ENCODE measurements at regions not wholly inside any gene's neighbourhood (a gene's known extent, or its start where the extent isn't known, plus 50 kb on each side); places are given as distances from the start of the nearest gene placed in this dataset.
A peak's percentile ranks its signal among the peaks of the same experiment; 100 is the strongest.

DNA sequence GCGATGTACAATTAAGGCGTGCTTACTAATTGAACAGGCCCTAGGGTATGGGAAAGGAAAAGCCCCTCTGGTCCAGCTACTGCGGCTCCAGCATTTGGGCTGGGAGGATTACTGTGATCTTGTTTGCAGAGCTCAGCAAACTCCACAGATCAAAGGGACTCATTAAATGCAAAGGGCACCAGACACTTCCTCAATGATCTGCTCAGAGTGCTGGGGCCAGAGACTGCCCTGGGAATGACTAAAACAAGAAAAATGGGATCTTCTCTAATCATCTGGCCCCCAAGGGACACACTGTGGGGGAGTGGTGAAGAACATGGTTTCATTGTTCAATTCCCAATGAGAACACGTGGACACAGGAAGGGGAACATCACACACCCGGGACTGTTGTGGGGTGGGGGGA, 85.0 kb downstream of the MARCHF4 start:
- Histone ChIP-seq H3K4me3 (ENCODE audit: control insufficient read depth in 1 of 7, extremely low read depth in 1 of 7, insufficient read depth in 4 of 7, low read depth in 2 of 7, low read length in 6 of 7) (no peak overlapping the region), H3K9me3 (ENCODE audit: control extremely low read depth in 1 of 5, control insufficient read depth in 4 of 5, insufficient read depth in 2 of 5, low read depth in 1 of 5, low read length in 4 of 5) (no peaks in the 10 kb centered on the region), H3K27me3 (replicated peaks in 2 of 5; ENCODE audit: control insufficient read depth in 4 of 5, insufficient read depth in 5 of 5, low read length in 4 of 5) (no peaks in the 10 kb centered on the region), H3K4me1 (ENCODE audit: control extremely low read depth in 1 of 4, control insufficient read depth in 4 of 4, insufficient read depth in 4 of 4, low read length in 3 of 4) (peaks cover 2 to 25% (median 17%) of the 10 kb centered on the region in 4 experiments), H3K27ac (ENCODE audit: insufficient read depth in 1 of 2, low read depth in 1 of 2, low read length in 2 of 2, poor library complexity in 1 of 2, severe bottlenecking in 2 of 2) (no peak overlapping the region), H3K36me3 (ENCODE audit: control insufficient read depth in 4 of 4, insufficient read depth in 4 of 4, low read length in 3 of 4) (no peaks in the 10 kb centered on the region)
- POLR2A ChIA-PET, result no interaction called here
- 100% methylated on average over 3 of the region's 5 CpGs for WGBS (ENCODE audit: insufficient coverage)
- CTCF ChIA-PET, result interaction anchor here (1.0 to 1.4 kb wide), 5 partner anchors 9 to 117 kb away, joined by 3 to 5 read pairs (median 4); no protein-coding TSS in a partner anchor
- DNase-seq, result no peak

- H3K27ac ChIP-seq (ENCODE audit: insufficient read depth in 1 of 2, low read depth in 1 of 2, low read length in 2 of 2, poor library complexity in 1 of 2, severe bottlenecking in 2 of 2), result no peak overlapping the region
- ChIA-PET POLR2A (no interaction called here), CTCF (interaction anchor here (1.0 to 1.4 kb wide), 5 partner anchors 9 to 117 kb away, joined by 3 to 5 read pairs (median 4); no protein-coding TSS in a partner anchor)
- H3K9me3 ChIP-seq (ENCODE audit: control extremely low read depth in 1 of 5, control insufficient read depth in 4 of 5, insufficient read depth in 2 of 5, low read depth in 1 of 5, low read length in 4 of 5), result no peaks in the 10 kb centered on the region
- H3K4me1 ChIP-seq (ENCODE audit: control extremely low read depth in 1 of 4, control insufficient read depth in 4 of 4, insufficient read depth in 4 of 4, low read length in 3 of 4), result peaks cover 2 to 25% (median 19%) of the 10 kb centered on the region in 4 experiments
- H3K36me3 ChIP-seq (ENCODE audit: control insufficient read depth in 4 of 4, insufficient read depth in 4 of 4, low read length in 3 of 4), result no peaks in the 10 kb centered on the region
- H3K4me3 ChIP-seq (ENCODE audit: control insufficient read depth in 1 of 7, extremely low read depth in 1 of 7, insufficient read depth in 4 of 7, low read depth in 2 of 7, low read length in 6 of 7), result no peak overlapping the region
- WGBS (ENCODE audit: insufficient coverage), result 92% methylated on average over 2 of the region's 8 CpGs
- DNase-seq, result peak in 1 of 3 donors; percentile 38
- H3K27me3 ChIP-seq (replicated peaks in 2 of 5; ENCODE audit: control insufficient read depth in 4 of 5, insufficient read depth in 5 of 5, low read length in 4 of 5), result no peaks in the 10 kb centered on the region
Observed at GRCh38 chr2:216286616-216287231, 85.6 kb downstream of the MARCHF4 start.

DNA sequence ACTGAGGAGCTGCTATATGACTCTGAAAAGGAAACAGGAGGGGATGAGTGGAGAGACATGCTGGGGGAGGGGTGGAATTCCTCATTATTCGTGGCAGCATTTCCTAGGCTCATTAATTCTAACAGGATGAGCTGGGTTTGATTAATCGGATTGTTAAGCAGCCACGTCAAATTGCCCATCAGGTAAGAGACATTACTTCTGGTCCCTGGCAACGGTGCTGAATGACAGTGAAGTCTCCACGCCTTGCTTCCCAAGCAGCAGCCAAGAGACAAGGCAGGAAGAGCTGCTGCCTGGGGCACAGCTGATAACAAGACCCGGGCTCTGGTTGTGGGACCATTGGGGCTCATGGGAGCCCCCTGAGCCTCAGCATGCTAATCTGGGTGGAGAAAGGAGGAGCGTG, 86.6 kb downstream of the MARCHF4 start:
- H3K4me3 ChIP-seq (ENCODE audit: control insufficient read depth in 1 of 7, extremely low read depth in 1 of 7, insufficient read depth in 4 of 7, low read depth in 2 of 7, low read length in 6 of 7), result no peak overlapping the region
- ChIA-PET CTCF (no interaction called here), POLR2A (no interaction called here)
- DNase-seq, result peak; percentile 26 to 73 (median 33)
- 36% methylated on average over 7 of the region's 7 CpGs for WGBS (ENCODE audit: insufficient coverage)
- H3K27me3 ChIP-seq (replicated peaks in 2 of 5; ENCODE audit: control insufficient read depth in 4 of 5, insufficient read depth in 5 of 5, low read length in 4 of 5), result no peaks in the 10 kb centered on the region
- H3K9me3 ChIP-seq (ENCODE audit: control extremely low read depth in 1 of 5, control insufficient read depth in 4 of 5, insufficient read depth in 2 of 5, low read depth in 1 of 5, low read length in 4 of 5), result no peaks in the 10 kb centered on the region
- no peaks in the 10 kb centered on the region for H3K36me3 ChIP-seq (ENCODE audit: control insufficient read depth in 4 of 4, insufficient read depth in 4 of 4, low read length in 3 of 4)
- H3K4me1 ChIP-seq (ENCODE audit: control extremely low read depth in 1 of 4, control insufficient read depth in 4 of 4, insufficient read depth in 4 of 4, low read length in 3 of 4), result peaks cover 2 to 25% (median 21%) of the 10 kb centered on the region in 4 experiments
- no peak overlapping the region for H3K27ac ChIP-seq (ENCODE audit: insufficient read depth in 1 of 2, low read depth in 1 of 2, low read length in 2 of 2, poor library complexity in 1 of 2, severe bottlenecking in 2 of 2)

DNA sequence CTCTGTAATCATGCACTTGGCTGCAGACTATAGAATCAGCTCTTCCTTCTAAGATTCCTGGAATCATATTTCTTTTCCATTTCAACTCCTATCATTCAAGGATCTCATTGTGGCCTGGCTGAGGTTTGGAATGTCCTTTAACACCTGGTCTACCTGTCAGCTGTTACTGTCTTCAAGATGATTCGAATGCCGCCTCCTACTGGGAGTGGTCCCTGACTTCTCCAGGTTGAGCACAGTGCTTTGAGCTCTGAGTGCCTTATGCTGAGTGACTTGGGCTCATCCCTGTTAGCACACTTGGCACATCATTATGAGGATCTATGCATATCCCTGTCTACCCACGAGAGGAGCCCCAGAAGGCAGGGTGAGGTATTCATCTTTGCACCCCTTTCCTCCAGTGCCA, 87.6 kb downstream of the MARCHF4 start:
- no peaks in the 10 kb centered on the region for H3K9me3 ChIP-seq (ENCODE audit: control extremely low read depth in 1 of 5, control insufficient read depth in 4 of 5, insufficient read depth in 2 of 5, low read depth in 1 of 5, low read length in 4 of 5)
- no peaks in the 10 kb centered on the region for H3K27me3 ChIP-seq (replicated peaks in 2 of 5; ENCODE audit: control insufficient read depth in 4 of 5, insufficient read depth in 5 of 5, low read length in 4 of 5)
- no peak overlapping the region for H3K27ac ChIP-seq (ENCODE audit: insufficient read depth in 1 of 2, low read depth in 1 of 2, low read length in 2 of 2, poor library complexity in 1 of 2, severe bottlenecking in 2 of 2)
- 97% methylated on average over 3 of the region's 3 CpGs for WGBS (ENCODE audit: insufficient coverage)
- no peaks in the 10 kb centered on the region for H3K36me3 ChIP-seq (ENCODE audit: control insufficient read depth in 4 of 4, insufficient read depth in 4 of 4, low read length in 3 of 4)
- ChIA-PET POLR2A (no interaction called here), CTCF (interaction anchor here (1.0 to 1.5 kb wide), 2 partner anchors 11 to 19 kb away, joined by 3 to 5 read pairs; no protein-coding TSS in a partner anchor)
- no peak overlapping the region for H3K4me3 ChIP-seq (ENCODE audit: control insufficient read depth in 1 of 7, extremely low read depth in 1 of 7, insufficient read depth in 4 of 7, low read depth in 2 of 7, low read length in 6 of 7)
- peaks cover 2 to 25% (median 21%) of the 10 kb centered on the region in 4 experiments for H3K4me1 ChIP-seq (ENCODE audit: control extremely low read depth in 1 of 4, control insufficient read depth in 4 of 4, insufficient read depth in 4 of 4, low read length in 3 of 4)
- no peak for DNase-seq

DNA sequence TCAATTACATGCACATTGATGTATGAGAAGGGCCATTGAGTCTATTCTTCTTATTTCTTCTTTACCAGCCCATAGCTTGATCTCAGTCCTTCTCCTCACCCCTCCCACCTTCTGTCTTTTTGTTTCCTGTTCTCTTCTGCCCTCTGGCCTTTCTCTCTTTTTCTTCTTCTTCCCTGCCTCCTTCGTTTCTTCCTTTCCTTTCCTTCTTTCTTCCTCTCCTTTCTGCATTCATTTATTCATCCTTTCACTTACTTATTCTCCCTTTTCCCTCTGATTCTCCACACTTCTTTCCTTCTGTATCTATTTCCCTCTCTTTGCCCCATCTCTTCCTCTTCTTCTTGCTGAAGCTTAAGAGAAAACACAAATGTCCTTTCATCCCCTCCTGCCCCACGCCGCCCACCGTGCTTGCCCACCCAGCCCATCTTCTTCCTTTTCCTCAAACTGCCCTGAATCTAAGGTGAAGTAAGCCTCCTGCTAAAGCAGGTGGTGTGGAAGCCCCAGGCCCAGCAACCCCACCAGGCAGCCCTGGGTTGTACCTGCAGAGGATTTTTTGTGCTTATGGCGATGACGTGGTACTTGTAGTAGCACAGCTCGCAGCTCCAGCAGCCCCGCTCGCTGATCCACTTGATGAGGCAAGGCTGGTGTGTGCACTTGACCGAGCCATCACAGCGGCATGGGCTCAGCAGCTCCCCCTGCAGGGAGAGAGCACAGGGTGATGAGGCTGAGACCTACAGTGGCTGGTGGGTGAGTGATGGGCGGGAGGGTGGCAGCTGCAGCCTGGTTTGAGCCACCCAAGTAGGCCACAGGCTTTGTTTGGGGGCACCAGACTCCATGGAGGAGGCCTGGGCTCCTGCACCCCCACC, 89.0 kb downstream of the MARCHF4 start:
- CTCF ChIA-PET, result interaction anchor here (0.6 to 1.5 kb wide), 3 partner anchors 16 to 1123 kb away, joined by 3 to 4 read pairs (median 3); no protein-coding TSS in a partner anchor
- POLR2A ChIA-PET, result no interaction called here
- Histone ChIP-seq H3K27me3 (replicated peaks in 2 of 5; ENCODE audit: control insufficient read depth in 4 of 5, insufficient read depth in 5 of 5, low read length in 4 of 5) (no peaks in the 10 kb centered on the region), H3K36me3 (ENCODE audit: control insufficient read depth in 4 of 4, insufficient read depth in 4 of 4, low read length in 3 of 4) (no peaks in the 10 kb centered on the region), H3K9me3 (ENCODE audit: control extremely low read depth in 1 of 5, control insufficient read depth in 4 of 5, insufficient read depth in 2 of 5, low read depth in 1 of 5, low read length in 4 of 5) (no peaks in the 10 kb centered on the region), H3K27ac (ENCODE audit: insufficient read depth in 1 of 2, low read depth in 1 of 2, low read length in 2 of 2, poor library complexity in 1 of 2, severe bottlenecking in 2 of 2) (no peak overlapping the region), H3K4me3 (ENCODE audit: control insufficient read depth in 1 of 7, extremely low read depth in 1 of 7, insufficient read depth in 4 of 7, low read depth in 2 of 7, low read length in 6 of 7) (no peak overlapping the region), H3K4me1 (ENCODE audit: control extremely low read depth in 1 of 4, control insufficient read depth in 4 of 4, insufficient read depth in 4 of 4, low read length in 3 of 4) (peaks cover 2 to 25% (median 21%) of the 10 kb centered on the region in 4 experiments)
- DNase-seq, result no peak
- WGBS (ENCODE audit: insufficient coverage), result 98% methylated on average over 8 of the region's 12 CpGs

DNA sequence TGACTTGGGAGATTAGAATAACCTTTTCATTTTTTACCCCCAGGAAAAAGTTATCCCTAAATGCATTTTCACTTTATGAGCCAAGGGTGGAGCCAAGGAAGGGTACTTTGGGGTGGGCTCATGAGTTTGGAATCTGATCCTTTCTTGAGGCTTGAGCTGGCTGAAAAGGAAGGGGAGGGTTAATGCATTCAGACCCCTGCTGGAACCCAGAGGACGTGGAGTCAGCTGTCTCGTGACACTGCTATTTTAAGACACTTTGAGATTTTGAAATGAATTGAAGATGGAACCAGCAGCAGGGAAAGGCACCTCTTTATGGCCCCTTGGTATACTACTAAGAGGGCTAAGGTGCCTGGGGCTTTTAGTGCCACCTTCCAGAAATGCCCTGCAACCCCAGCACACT, 90.4 kb downstream of the MARCHF4 start:
- Histone ChIP-seq H3K36me3 (ENCODE audit: control insufficient read depth in 4 of 4, insufficient read depth in 4 of 4, low read length in 3 of 4) (no peaks in the 10 kb centered on the region), H3K9me3 (ENCODE audit: control extremely low read depth in 1 of 5, control insufficient read depth in 4 of 5, insufficient read depth in 2 of 5, low read depth in 1 of 5, low read length in 4 of 5) (no peaks in the 10 kb centered on the region), H3K4me1 (ENCODE audit: control extremely low read depth in 1 of 4, control insufficient read depth in 4 of 4, insufficient read depth in 4 of 4, low read length in 3 of 4) (peaks cover 2 to 22% (median 18%) of the 10 kb centered on the region in 4 experiments), H3K27ac (ENCODE audit: insufficient read depth in 1 of 2, low read depth in 1 of 2, low read length in 2 of 2, poor library complexity in 1 of 2, severe bottlenecking in 2 of 2) (no peak overlapping the region), H3K4me3 (ENCODE audit: control insufficient read depth in 1 of 7, extremely low read depth in 1 of 7, insufficient read depth in 4 of 7, low read depth in 2 of 7, low read length in 6 of 7) (no peak overlapping the region), H3K27me3 (replicated peaks in 2 of 5; ENCODE audit: control insufficient read depth in 4 of 5, insufficient read depth in 5 of 5, low read length in 4 of 5) (no peaks in the 10 kb centered on the region)
- DNase-seq, result no peak
- ChIA-PET POLR2A (no interaction called here), CTCF (interaction anchor here (2.2 kb wide), 1 partner anchor 9 kb away, joined by 7 read pairs; no protein-coding TSS in a partner anchor)
- 67% methylated on average over 1 of the region's 2 CpGs for WGBS (ENCODE audit: insufficient coverage)

DNA sequence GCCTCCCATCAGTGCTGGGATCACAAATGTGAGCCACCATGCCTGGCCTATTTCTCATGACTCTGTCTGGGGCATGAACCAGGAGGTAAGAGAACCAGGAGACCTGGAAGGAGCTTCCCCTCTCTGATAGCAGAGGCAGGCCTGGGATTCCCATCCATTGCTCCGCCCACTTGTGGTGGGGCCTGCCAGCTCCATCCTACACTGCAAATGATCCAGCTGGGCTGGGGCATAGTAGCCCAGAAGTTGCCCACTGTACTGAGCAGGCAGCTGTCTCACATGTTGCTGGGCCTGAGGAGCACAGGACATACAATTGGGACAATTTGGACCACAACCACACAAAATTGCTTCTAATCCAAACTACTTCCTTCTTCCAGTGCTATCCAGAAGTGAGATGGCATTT, 91.0 kb downstream of the MARCHF4 start:
- Histone ChIP-seq H3K9me3 (ENCODE audit: control extremely low read depth in 1 of 5, control insufficient read depth in 4 of 5, insufficient read depth in 2 of 5, low read depth in 1 of 5, low read length in 4 of 5) (no peaks in the 10 kb centered on the region), H3K4me3 (ENCODE audit: control insufficient read depth in 1 of 7, extremely low read depth in 1 of 7, insufficient read depth in 4 of 7, low read depth in 2 of 7, low read length in 6 of 7) (no peak overlapping the region), H3K36me3 (ENCODE audit: control insufficient read depth in 4 of 4, insufficient read depth in 4 of 4, low read length in 3 of 4) (no peaks in the 10 kb centered on the region), H3K27me3 (replicated peaks in 2 of 5; ENCODE audit: control insufficient read depth in 4 of 5, insufficient read depth in 5 of 5, low read length in 4 of 5) (no peaks in the 10 kb centered on the region), H3K4me1 (ENCODE audit: control extremely low read depth in 1 of 4, control insufficient read depth in 4 of 4, insufficient read depth in 4 of 4, low read length in 3 of 4) (peaks cover 2 to 16% (median 12%) of the 10 kb centered on the region in 4 experiments), H3K27ac (ENCODE audit: insufficient read depth in 1 of 2, low read depth in 1 of 2, low read length in 2 of 2, poor library complexity in 1 of 2, severe bottlenecking in 2 of 2) (no peak overlapping the region)
- WGBS (ENCODE audit: insufficient coverage), result 88% methylated on average over 1 of the region's 1 CpG
- ChIA-PET POLR2A (no interaction called here), CTCF (interaction anchor here (2.2 kb wide), 1 partner anchor 9 kb away, joined by 7 read pairs; no protein-coding TSS in a partner anchor)
- DNase-seq, result no peak

Data from common myeloid progenitor, CD34-positive (primary cell).